HepG2 (cell line): ENCODE measurements at regions not wholly inside any gene's neighbourhood (a gene's known extent, or its start where the extent isn't known, plus 50 kb on each side); places are given as distances from the start of the nearest gene placed in this dataset.
A peak's percentile ranks its signal among the peaks of the same experiment; 100 is the strongest.

Source experiments
- ATAC-seq: fragments of 200-7000 bp; cut with Tn5 transposase; 3 replicates; pipeline ENCODE4 v1.9.1; 2020; ENCODE audit warnings: mild to moderate bottlenecking, moderate library complexity
- BruUV-seq: library from RNA; stranded (reverse); fragments of 400-500 nt; replicated peaks from 2 replicates; lab custom pipeline; 2021; lab: Mats Ljungman, UMichigan
- CTCF ChIA-PET: fragments of 300-600 bp; formaldehyde crosslinking; extraction: SDS; loops from one replicate; lab custom pipeline; 2021; ENCODE audit warnings: low total read pairs, inconsistent platforms, low intra/inter-chr PET ratio; lab: Yijun Ruan, JAX
- POLR2A ChIA-PET: fragments of 350-600 bp; sonication (Branson Sonifier 250); formaldehyde crosslinking; loops from one replicate; lab custom pipeline; 2020; ENCODE audit warnings: antibody characterized with exemption, inconsistent platforms; lab: Yijun Ruan, JAX
- DNase-seq: peaks from one replicate; pipeline ENCODE4 v3.0.0-alpha.2; 2015; ENCODE audit warnings: low spot score
- FAIRE-seq: peaks from 3 replicates; lab custom pipeline; 2011; peaks lifted over from hg19 to GRCh38; lab: Jason Lieb, UNC
- H2AFZ ChIP-seq: one replicate; pipeline ENCODE4 v1.6.1; 2011; ENCODE audit warnings: low read length, inconsistent platforms
- H3K27ac ChIP-seq: fragments of 300-600 bp; 3 replicates; pipeline ENCODE4 v1.8.0; 2011; ENCODE audit warnings: mixed run types, mild to moderate bottlenecking, mixed read lengths, low read length, inconsistent platforms; ENCODE audit not compliant: insufficient read depth; ENCODE audit errors: extremely low read length
- H3K27me3 ChIP-seq, 2 experiments: fragments of 200-600 bp in 1 of 2; 2 replicates in 1 of 2; 3 replicates in 1 of 2; pipeline versions ENCODE4 v1.6.0 to v1.8.0; 2011; ENCODE audit warnings: low read length in 2 of 2, mild to moderate bottlenecking in 2 of 2, moderate library complexity in 2 of 2, inconsistent platforms in 1 of 2; ENCODE audit not compliant: insufficient read depth in 2 of 2, control insufficient read depth in 1 of 2
- H3K36me3 ChIP-seq, 2 experiments: fragments of 200-600 bp in 1 of 2; replicated peaks in 1 of 2; 2 replicates in 1 of 2; 3 replicates in 1 of 2; pipeline versions ENCODE4 v1.5.1 to v1.8.0; 2011; ENCODE audit warnings: low read length in 2 of 2, inconsistent platforms in 1 of 2; ENCODE audit not compliant: insufficient read depth in 2 of 2, control insufficient read depth in 1 of 2
- H3K4me1 ChIP-seq: 2 replicates; pipeline ENCODE4 v1.5.1; 2012; ENCODE audit warnings: low read length, inconsistent platforms; ENCODE audit not compliant: insufficient read depth
- H3K4me2 ChIP-seq: 2 replicates; pipeline ENCODE4 v1.6.0; 2011; ENCODE audit warnings: low read depth, low read length, inconsistent platforms
- H3K4me3 ChIP-seq, 3 experiments: fragments of 200-600 bp in 1 of 3; sonication (generic), shearing (Covaris generic) in 1 of 3; replicated peaks in 1 of 3; 2 replicates each; pipeline ENCODE4 v1.5.1; 2011 to 2016; ENCODE audit warnings: low read length in 3 of 3, inconsistent platforms in 2 of 3, low read depth in 2 of 3, mild to moderate bottlenecking in 2 of 3, control low read depth in 1 of 3, mixed read lengths in 1 of 3; ENCODE audit not compliant: insufficient read depth in 1 of 3
- H3K79me2 ChIP-seq: one replicate; pipeline ENCODE4 v1.6.1; 2011; ENCODE audit warnings: low read length, inconsistent platforms; ENCODE audit not compliant: insufficient read depth
- H3K9ac ChIP-seq: 2 replicates; pipeline ENCODE4 v1.6.0; 2011; ENCODE audit warnings: mild to moderate bottlenecking, low read depth, low read length, inconsistent platforms; ENCODE audit not compliant: insufficient read depth
- H3K9me3 ChIP-seq: 2 replicates; pipeline ENCODE4 v1.5.1; 2012; ENCODE audit warnings: mild to moderate bottlenecking, low read length
- H4K20me1 ChIP-seq: 2 replicates; pipeline ENCODE4 v1.6.0; 2011; ENCODE audit warnings: inconsistent platforms, mild to moderate bottlenecking, low read length, moderate library complexity; ENCODE audit not compliant: insufficient read depth
- ATF1 ChIP-seq: IDR thresholded peaks from 2 replicates; pipeline ENCODE4 v1.6.1; 2016; ENCODE audit warnings: mild to moderate bottlenecking, control low read depth
- CBFB ChIP-seq: sonication (generic); formaldehyde crosslinking; IDR thresholded peaks from 2 replicates; pipeline ENCODE4 v1.4.0; 2020; ENCODE audit warnings: missing genetic modification reagents
- NCOA2 ChIP-seq: sonication (generic); formaldehyde crosslinking; IDR thresholded peaks from 2 replicates; pipeline ENCODE4 v1.8.0; 2022; ENCODE audit warnings: inconsistent platforms
- PRPF4 ChIP-seq: fragments of 200-400 bp; formaldehyde crosslinking; IDR thresholded peaks from 2 replicates; pipeline ENCODE4 v1.6.1; 2016; ENCODE audit warnings: low read length, low read depth; ENCODE audit not compliant: poor library complexity, severe bottlenecking
- SALL2 ChIP-seq: sonication (generic); formaldehyde crosslinking; IDR thresholded peaks from 2 replicates; pipeline ENCODE4 v1.8.1; 2023; ENCODE audit warnings: mild to moderate bottlenecking, missing genetic modification reagents, inconsistent platforms
- THAP11 ChIP-seq: IDR thresholded peaks from 2 replicates; pipeline ENCODE4 v1.6.1; 2016; ENCODE audit warnings: missing biosample characterization, missing genetic modification reagents
- TSC22D2 ChIP-seq: sonication (generic); formaldehyde crosslinking; IDR thresholded peaks from 2 replicates; pipeline ENCODE4 v1.5.1; 2020; ENCODE audit warnings: missing genetic modification reagents, mild to moderate bottlenecking, borderline replicate concordance
- ZC3H4 ChIP-seq: sonication (generic); formaldehyde crosslinking; IDR thresholded peaks from 2 replicates; pipeline ENCODE4 v1.4.0; 2020; ENCODE audit warnings: missing genetic modification reagents, borderline replicate concordance
- ZNF17 ChIP-seq: sonication (generic); formaldehyde crosslinking; IDR thresholded peaks from 2 replicates; pipeline ENCODE4 v1.5.0; 2020; ENCODE audit warnings: mild to moderate bottlenecking, missing genetic modification reagents
- ZNF549 ChIP-seq: sonication (generic); formaldehyde crosslinking; IDR thresholded peaks from 2 replicates; pipeline ENCODE4 v1.5.0; 2020; ENCODE audit warnings: missing genetic modification reagents
- ZNF7 ChIP-seq: IDR thresholded peaks from 2 replicates; pipeline ENCODE4 v1.6.1; 2016; ENCODE audit warnings: missing biosample characterization, missing genetic modification reagents
- WGBS: methylation state at CpG from one replicate; pipeline ENCODE4 v1.1.6; 2017; ENCODE audit warnings: low lambda C conversion rate; 5-methylcytosine and 5-hydroxymethylcytosine counted together
- in situ Hi-C: cut with HindIII; loops from 2 replicates; pipeline ENCODE4 v1.10.0; 2017; ENCODE audit warnings: low pct_unique_long_range_greater_than_20kb; ENCODE audit not compliant: extremely low pct_ligation_motif_present
- intact Hi-C: fragments of 100-400 bp; cut with micrococcal nuclease; formaldehyde crosslinking; loops from one replicate; pipeline ENCODE4 v1.10.0; 2022; ENCODE audit not compliant: unreplicated experiment
- TF ChIP-seq, protein P1 (sequence below): sonication (generic); formaldehyde crosslinking; IDR thresholded peaks from 2 replicates; pipeline ENCODE4 v1.4.0; 2020; ENCODE audit warnings: mild to moderate bottlenecking, missing genetic modification reagents
- TF ChIP-seq, protein P2 (sequence below): sonication (generic); formaldehyde crosslinking; IDR thresholded peaks from 2 replicates; pipeline ENCODE4 v1.9.0; 2021; ENCODE audit warnings: missing genetic modification reagents, borderline replicate concordance

DNA sequence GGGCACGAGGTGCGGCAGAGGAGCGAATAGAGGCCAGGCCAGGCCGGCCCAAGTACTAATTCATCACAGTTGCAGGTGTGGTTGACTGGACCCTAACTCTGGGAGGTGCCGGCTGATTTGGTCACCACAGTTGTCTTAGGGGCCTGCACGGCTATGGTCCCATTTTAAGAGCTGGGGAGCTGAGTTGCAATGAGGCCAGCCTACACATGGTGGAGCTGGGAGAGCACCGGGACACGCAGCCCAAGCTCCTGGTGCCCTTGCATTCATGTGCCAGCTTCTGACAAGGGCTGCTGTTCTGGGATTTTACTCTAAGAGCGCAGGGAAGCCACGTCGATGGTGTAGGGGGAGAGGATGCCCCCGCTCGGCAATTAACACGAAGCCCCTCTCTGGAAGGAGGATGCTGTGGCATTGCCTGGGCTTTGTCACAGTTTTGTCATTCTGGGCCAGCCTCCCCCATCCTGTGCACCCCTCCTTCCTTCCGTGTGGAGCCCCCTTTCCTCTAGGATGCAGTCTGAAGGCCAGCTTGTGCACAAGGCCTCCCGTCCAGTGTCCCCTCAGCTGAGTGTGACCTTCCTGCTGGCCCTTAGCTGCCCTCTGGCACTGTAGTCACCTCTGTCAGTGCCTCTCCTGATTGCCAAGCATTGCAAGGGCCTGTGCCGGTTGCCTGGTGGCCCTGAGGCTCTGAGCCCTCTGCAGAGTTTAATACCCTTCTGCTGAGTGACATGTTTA is 109.4 kb upstream of the C1QTNF9B start:
- Histone ChIP-seq H3K79me2 (no peaks in the 10 kb centered on the region), H3K4me1 (peaks cover 19% of the 10 kb centered on the region), H3K27ac (no peak overlapping the region), H3K9me3 (no peaks in the 10 kb centered on the region), H3K9ac (no peak overlapping the region), H3K4me3 (no peak overlapping the region), H3K27me3 (peaks cover 0 to 17% of the 10 kb centered on the region in 2 experiments; a peak in 3 of 5 replicates), H3K36me3 (no peaks in the 10 kb centered on the region), H2AFZ (no peak overlapping the region), H4K20me1 (no peaks in the 10 kb centered on the region), H3K4me2 (no peak overlapping the region)
- in situ Hi-C loops: no loop called here
- intact Hi-C loops: no loop called here
- no peak for TF ChIP-seq TSC22D2 (CRISPR knock-in tag)
- TF ChIP-seq, protein P1, sequence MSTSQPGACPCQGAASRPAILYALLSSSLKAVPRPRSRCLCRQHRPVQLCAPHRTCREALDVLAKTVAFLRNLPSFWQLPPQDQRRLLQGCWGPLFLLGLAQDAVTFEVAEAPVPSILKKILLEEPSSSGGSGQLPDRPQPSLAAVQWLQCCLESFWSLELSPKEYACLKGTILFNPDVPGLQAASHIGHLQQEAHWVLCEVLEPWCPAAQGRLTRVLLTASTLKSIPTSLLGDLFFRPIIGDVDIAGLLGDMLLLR (CRISPR knock-in tag): no peak
- TF ChIP-seq PRPF4: no peak
- TF ChIP-seq ZNF17 (CRISPR knock-in tag): no peak
- TF ChIP-seq, protein P2, sequence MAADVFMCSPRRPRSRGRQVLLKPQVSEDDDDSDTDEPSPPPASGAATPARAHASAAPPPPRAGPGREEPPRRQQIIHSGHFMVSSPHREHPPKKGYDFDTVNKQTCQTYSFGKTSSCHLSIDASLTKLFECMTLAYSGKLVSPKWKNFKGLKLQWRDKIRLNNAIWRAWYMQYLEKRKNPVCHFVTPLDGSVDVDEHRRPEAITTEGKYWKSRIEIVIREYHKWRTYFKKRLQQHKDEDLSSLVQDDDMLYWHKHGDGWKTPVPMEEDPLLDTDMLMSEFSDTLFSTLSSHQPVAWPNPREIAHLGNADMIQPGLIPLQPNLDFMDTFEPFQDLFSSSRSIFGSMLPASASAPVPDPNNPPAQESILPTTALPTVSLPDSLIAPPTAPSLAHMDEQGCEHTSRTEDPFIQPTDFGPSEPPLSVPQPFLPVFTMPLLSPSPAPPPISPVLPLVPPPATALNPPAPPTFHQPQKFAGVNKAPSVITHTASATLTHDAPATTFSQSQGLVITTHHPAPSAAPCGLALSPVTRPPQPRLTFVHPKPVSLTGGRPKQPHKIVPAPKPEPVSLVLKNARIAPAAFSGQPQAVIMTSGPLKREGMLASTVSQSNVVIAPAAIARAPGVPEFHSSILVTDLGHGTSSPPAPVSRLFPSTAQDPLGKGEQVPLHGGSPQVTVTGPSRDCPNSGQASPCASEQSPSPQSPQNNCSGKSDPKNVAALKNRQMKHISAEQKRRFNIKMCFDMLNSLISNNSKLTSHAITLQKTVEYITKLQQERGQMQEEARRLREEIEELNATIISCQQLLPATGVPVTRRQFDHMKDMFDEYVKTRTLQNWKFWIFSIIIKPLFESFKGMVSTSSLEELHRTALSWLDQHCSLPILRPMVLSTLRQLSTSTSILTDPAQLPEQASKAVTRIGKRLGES: no peak
- TF ChIP-seq SALL2 (CRISPR knock-in tag): no peak
- TF ChIP-seq ZNF549 (CRISPR knock-in tag): no peak
- TF ChIP-seq ATF1 (CRISPR knock-in tag): no peak
- no peak for TF ChIP-seq ZC3H4 (CRISPR knock-in tag)
- no peak for TF ChIP-seq NCOA2
- no peak for TF ChIP-seq ZNF7
- TF ChIP-seq CBFB: no peak
- no peak for TF ChIP-seq THAP11 (CRISPR knock-in tag)
- POLR2A ChIA-PET: interaction anchor here (1.2 kb wide), 1 partner anchor 10 kb away, joined by 3 read pairs; no protein-coding TSS in a partner anchor
- CTCF ChIA-PET: no interaction called here
- FAIRE-seq (no peak), DNase-seq (no peak), ATAC-seq (peak; percentile 20; the same call in 1 of the 3 replicates)
- 55% methylated on average over 6 of the region's 17 CpGs for WGBS
- no TSS peak for BruUV-seq
